HUES48 (cell line): ENCODE measurements at regions not wholly inside any gene's neighbourhood (a gene's known extent, or its start where the extent isn't known, plus 50 kb on each side); places are given as distances from the start of the nearest gene placed in this dataset.

Source experiments
- H3K27ac ChIP-seq: one replicate; pipeline ENCODE4 v1.7.0; 2013; ENCODE audit warnings: low read depth, low read length, inconsistent platforms
- H3K27me3 ChIP-seq: 2 replicates; pipeline ENCODE4 v1.6.1; 2013; ENCODE audit warnings: mild to moderate bottlenecking, low read length; ENCODE audit not compliant: control insufficient read depth, insufficient read depth
- H3K36me3 ChIP-seq: 2 replicates; pipeline ENCODE4 v1.6.1; 2013; ENCODE audit warnings: low read length; ENCODE audit not compliant: control insufficient read depth, insufficient read depth
- H3K4me1 ChIP-seq: 2 replicates; pipeline ENCODE4 v1.6.1; 2013; ENCODE audit warnings: mild to moderate bottlenecking, low read length; ENCODE audit not compliant: control insufficient read depth, insufficient read depth
- H3K4me3 ChIP-seq: 2 replicates; pipeline ENCODE4 v1.5.1; 2013; ENCODE audit warnings: mild to moderate bottlenecking, low read depth, low read length
- H3K9ac ChIP-seq: 2 replicates; pipeline ENCODE4 v1.6.1; 2013; ENCODE audit warnings: mild to moderate bottlenecking, low read depth, low read length, moderate library complexity
- H3K9me3 ChIP-seq: 2 replicates; pipeline ENCODE4 v1.6.1; 2013; ENCODE audit warnings: low read length; ENCODE audit not compliant: control insufficient read depth, insufficient read depth

DNA sequence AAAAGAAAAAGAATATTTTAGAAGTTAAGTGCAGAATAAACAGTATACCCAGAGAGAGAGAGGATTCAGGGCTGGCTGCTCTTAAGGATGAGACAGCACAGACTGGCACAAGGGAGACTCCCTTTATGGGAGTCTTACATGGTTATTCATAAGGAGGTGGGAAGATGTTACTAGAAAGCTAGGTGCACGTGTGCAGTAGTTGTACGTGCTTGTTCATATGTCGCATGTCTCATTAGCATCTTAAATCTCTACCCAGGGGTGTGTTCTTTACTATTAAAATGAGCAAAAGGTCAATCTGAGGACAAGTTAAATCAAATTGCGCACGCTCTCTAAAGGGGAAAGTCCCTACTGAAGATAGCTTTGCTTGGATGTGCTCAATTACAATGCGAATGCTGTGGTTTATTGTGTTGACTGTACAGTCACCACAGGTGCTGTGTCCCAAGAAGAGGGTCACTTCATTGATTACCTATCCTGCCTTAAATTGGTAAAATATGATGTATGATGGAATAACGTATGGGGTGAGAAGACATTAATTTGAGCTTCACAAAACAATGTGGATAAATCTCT lies 368.0 kb upstream of the SPHKAP start:
- Histone ChIP-seq H3K4me1 (no peaks in the 10 kb centered on the region; the same call in 1 of the 2 replicates), H3K9me3 (peaks cover 8% of the 10 kb centered on the region; the same call in 1 of the 2 replicates), H3K4me3 (no peak overlapping the region), H3K27ac (no peak overlapping the region), H3K27me3 (no peaks in the 10 kb centered on the region), H3K36me3 (no peaks in the 10 kb centered on the region), H3K9ac (no peak overlapping the region)

- H3K9ac ChIP-seq: no peak overlapping the region
- no peaks in the 10 kb centered on the region; the same call in 1 of the 2 replicates for H3K4me1 ChIP-seq
- no peaks in the 10 kb centered on the region for H3K27me3 ChIP-seq
- no peak overlapping the region for H3K4me3 ChIP-seq
- no peak overlapping the region for H3K27ac ChIP-seq
- H3K36me3 ChIP-seq: no peaks in the 10 kb centered on the region
- H3K9me3 ChIP-seq: peaks cover 8% of the 10 kb centered on the region; the same call in 1 of the 2 replicates
Measured at GRCh38 chr2:228548230-228548629, 366.7 kb upstream of the SPHKAP start.

DNA sequence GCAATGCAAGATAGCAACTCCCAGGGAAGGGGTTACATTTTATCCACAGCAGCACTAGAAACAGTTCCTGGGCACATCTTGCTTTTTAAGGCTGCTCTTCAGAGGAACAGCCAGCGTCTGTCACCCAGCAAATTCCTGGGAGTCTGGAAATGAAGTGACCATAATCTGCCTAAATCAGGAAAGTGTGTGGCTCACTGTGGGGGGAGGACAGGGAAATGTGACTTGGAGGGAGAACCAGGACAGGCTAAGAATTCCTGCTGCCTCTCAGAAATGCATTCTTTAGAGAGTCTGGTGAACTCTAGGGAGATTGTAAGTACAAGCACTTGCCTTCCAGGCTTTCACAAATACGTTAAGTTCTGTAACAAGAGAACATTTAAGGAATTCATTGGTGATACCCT lies 364.3 kb upstream of the SPHKAP start:
- Histone ChIP-seq H3K4me3 (no peak overlapping the region), H3K9me3 (peaks cover 8% of the 10 kb centered on the region; the same call in 1 of the 2 replicates), H3K27me3 (no peaks in the 10 kb centered on the region), H3K9ac (no peak overlapping the region), H3K4me1 (no peaks in the 10 kb centered on the region; the same call in 1 of the 2 replicates), H3K27ac (no peak overlapping the region), H3K36me3 (no peaks in the 10 kb centered on the region)

- Histone ChIP-seq H3K4me3 (no peak overlapping the region), H3K9me3 (peaks cover 8% of the 10 kb centered on the region; the same call in 1 of the 2 replicates), H3K9ac (no peak overlapping the region), H3K27ac (no peak overlapping the region), H3K4me1 (no peaks in the 10 kb centered on the region; the same call in 1 of the 2 replicates), H3K27me3 (no peaks in the 10 kb centered on the region), H3K36me3 (no peaks in the 10 kb centered on the region)
Measured at GRCh38 chr2:228545041-228545747, 363.7 kb upstream of the SPHKAP start.

GRCh38 chr2:228543117-228543516 lies 361.6 kb upstream of the SPHKAP start:
- H3K9ac ChIP-seq: no peak overlapping the region
- H3K36me3 ChIP-seq: no peaks in the 10 kb centered on the region
- H3K27ac ChIP-seq: no peak overlapping the region
- peaks cover 25% of the 10 kb centered on the region for H3K9me3 ChIP-seq
- H3K4me3 ChIP-seq: no peak overlapping the region
- no peaks in the 10 kb centered on the region; the same call in 1 of the 2 replicates for H3K4me1 ChIP-seq
- H3K27me3 ChIP-seq: no peaks in the 10 kb centered on the region

DNA sequence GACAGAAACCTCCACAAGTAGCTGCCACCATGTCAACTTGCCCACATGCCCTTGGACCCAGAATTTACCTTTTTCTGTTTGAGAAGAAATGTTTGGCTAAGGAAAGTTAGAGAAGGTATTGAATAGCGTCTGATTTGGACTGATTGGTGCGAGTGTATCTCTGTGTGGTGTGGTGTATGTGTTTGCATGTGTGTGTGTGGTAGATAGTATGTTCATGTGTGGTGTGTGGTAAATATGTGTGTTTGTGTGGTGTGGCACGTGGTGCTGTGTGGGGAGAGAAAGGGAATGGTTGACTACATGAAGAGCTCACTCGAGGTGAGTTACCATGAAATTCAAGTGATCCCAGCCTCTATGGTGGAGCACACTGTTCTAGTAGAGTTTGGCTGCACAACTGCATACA lies 360.8 kb upstream of the SPHKAP start:
- Histone ChIP-seq H3K36me3 (no peaks in the 10 kb centered on the region), H3K27me3 (no peaks in the 10 kb centered on the region), H3K9me3 (peaks cover 32% of the 10 kb centered on the region), H3K27ac (no peak overlapping the region), H3K4me1 (no peaks in the 10 kb centered on the region; the same call in 1 of the 2 replicates), H3K9ac (no peak overlapping the region), H3K4me3 (no peak overlapping the region)

DNA sequence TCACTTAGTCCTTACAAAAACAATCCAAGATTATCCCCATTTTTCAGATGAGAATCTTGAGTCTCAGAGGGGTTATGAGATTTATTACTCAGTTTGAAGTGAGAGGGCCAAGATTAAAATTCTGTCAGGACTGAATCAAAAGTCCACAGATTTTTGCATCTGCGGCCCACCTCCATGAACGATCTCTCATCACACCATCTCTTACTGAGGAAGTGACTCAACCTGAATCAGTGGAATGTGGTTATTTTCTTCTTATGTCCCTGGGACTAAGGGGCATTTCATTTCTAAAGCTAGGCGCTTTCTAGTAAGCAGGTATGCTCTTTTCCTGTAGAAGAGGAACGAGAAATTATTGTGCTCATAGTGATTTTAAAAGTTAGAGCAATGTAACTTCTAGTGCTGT lies 360.3 kb upstream of the SPHKAP start:
- H3K27me3 ChIP-seq: no peaks in the 10 kb centered on the region
- no peaks in the 10 kb centered on the region; the same call in 1 of the 2 replicates for H3K4me1 ChIP-seq
- no peaks in the 10 kb centered on the region for H3K36me3 ChIP-seq
- no peak overlapping the region for H3K4me3 ChIP-seq
- peaks cover 32% of the 10 kb centered on the region for H3K9me3 ChIP-seq
- no peak overlapping the region for H3K27ac ChIP-seq
- H3K9ac ChIP-seq: no peak overlapping the region

DNA sequence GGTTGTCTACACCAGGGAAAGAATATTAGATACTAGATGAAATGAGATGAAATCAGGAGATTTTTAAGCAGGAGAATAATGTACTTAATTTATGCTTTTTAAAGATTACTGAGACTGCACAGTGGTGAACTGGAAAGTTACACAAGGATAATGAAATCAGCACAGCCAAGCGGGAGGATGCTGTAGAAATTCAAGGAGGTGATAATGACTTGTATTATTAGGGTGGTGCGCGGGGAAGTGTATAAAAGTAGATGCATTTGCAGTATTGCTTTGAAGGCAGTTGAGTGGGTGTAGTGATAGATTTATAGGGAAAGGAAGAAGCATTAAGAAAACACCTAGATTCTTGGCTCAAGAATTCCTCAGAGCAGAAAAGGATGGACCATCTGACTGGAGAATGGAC lies 359.5 kb upstream of the SPHKAP start:
- Histone ChIP-seq H3K4me1 (no peaks in the 10 kb centered on the region; the same call in 1 of the 2 replicates), H3K36me3 (no peaks in the 10 kb centered on the region), H3K27ac (no peak overlapping the region), H3K9me3 (peaks cover 37% of the 10 kb centered on the region), H3K27me3 (no peaks in the 10 kb centered on the region), H3K9ac (no peak overlapping the region), H3K4me3 (no peak overlapping the region)

DNA sequence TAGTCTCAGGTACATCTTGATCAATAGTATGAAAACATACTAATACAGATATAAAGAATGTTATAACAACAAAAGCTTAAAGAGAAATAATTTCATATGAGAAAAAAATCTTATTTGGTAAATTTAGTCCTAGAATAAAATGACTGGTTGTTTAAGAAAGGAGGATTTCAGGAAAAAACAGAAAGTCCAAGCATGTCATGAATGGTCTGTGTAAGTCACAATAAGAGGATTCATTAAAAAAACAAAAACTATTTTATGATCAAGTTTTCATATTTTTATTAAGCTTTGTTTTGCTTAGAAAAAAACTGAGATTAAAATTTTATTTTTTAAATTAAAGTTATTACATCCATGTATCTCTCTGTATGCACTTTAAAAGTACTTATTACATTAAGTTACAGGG lies 353.9 kb upstream of the SPHKAP start:
- H3K9ac ChIP-seq: no peak overlapping the region
- no peak overlapping the region for H3K4me3 ChIP-seq
- H3K4me1 ChIP-seq: no peaks in the 10 kb centered on the region
- H3K27ac ChIP-seq: no peak overlapping the region
- peaks cover 82% of the 10 kb centered on the region for H3K9me3 ChIP-seq
- H3K36me3 ChIP-seq: no peaks in the 10 kb centered on the region
- H3K27me3 ChIP-seq: no peaks in the 10 kb centered on the region

GRCh38 chr2:228533156-228533555 lies 351.7 kb upstream of the SPHKAP start:
- Histone ChIP-seq H3K4me1 (no peaks in the 10 kb centered on the region), H3K36me3 (no peaks in the 10 kb centered on the region), H3K9me3 (peaks cover 72% of the 10 kb centered on the region), H3K9ac (no peak overlapping the region), H3K27ac (no peak overlapping the region), H3K27me3 (no peaks in the 10 kb centered on the region), H3K4me3 (no peak overlapping the region)

GRCh38 chr2:228532233-228532632 lies 350.7 kb upstream of the SPHKAP start:
- Histone ChIP-seq H3K36me3 (no peaks in the 10 kb centered on the region), H3K4me3 (no peak overlapping the region), H3K27ac (no peak overlapping the region), H3K27me3 (no peaks in the 10 kb centered on the region), H3K9ac (no peak overlapping the region), H3K4me1 (no peaks in the 10 kb centered on the region), H3K9me3 (peaks cover 65% of the 10 kb centered on the region)
